ENCODE measurements at regions not wholly inside any gene's neighbourhood (a gene's known extent, or its start where the extent isn't known, plus 50 kb on each side); places are given as distances from the start of the nearest gene placed in this dataset.

DNA sequence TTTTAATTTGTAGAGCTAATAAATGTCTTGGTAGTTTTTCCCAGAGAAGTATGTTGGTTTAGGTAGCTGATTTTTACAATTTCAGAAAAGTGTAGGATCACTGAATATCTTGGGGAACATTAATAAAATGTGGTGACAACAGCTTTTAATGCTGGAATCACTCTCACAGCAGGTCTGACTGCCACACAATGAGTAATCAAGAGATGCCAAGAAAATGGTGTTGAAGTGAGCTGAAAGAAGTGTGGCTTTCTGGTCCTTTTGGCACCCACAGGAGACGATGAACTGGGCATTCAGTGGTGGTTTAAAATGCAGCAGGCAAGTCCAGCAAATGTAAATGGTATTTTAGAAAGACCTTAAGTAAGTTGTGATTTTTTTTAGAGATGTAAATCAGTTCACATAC lies 175.8 kb downstream of the CBLN2 start:
- no peak for DNase-seq (ENCODE audit: low read depth in 4 of 4, low spot score in 2 of 4)

DNA sequence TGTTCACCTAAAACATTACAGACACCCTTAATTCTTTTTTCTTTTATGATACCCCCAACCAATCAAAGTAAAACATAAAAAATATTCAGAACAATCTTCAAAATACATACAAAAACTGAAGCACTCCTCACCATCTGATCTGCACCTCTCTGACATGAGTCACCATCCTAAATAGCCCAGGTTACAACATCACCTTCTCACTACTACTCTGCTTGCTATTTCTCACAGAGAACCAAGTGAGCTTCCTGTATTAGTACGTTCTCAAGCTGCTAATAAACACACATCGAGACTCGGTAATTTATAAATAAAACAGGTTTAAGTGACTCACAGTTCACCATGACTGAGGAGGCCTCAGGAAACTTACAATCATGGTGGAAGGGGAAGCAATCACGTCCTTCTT lies 183.5 kb downstream of the CBLN2 start:
- no peak for DNase-seq (ENCODE audit: low read depth in 4 of 4, low spot score in 2 of 4)

DNA sequence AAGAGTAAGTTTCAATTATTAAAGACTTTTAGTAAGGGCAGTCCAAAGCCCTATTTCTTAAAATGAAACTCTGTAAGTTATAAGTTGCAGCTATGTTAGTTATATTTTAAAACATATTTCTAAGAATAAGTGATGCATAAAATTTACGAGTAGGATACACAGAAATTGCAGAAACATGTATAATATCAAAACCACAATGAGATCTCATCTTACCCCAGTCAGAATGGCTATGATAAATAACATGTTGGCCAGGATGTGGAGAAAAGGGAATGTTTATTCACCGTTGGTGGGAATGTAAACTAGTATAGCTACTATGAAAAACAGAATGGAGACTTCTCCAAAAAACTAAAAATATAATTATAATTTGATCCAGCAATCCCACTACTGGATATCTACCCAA lies 201.2 kb downstream of the CBLN2 start:
- DNase-seq (ENCODE audit: low read depth in 4 of 4, low spot score in 2 of 4): no peak

DNA sequence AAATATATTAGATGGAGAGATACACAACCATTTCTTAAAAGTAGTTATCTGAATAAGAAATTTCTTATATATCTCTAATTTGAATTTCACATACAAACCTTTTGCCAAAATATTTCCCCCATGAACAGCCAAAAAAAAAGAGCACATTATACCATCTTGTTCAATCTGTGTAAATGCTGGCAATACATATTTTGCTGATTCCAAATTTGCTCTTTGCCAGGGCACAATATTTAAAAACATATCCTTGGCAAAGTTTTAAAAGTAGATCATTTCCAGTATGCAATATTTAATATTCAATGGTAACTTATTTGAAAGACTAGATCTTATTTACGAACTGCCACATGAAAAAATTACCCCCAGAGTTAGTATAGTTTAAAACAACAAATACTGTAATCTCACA lies 204.2 kb downstream of the CBLN2 start:
- DNase-seq (ENCODE audit: low read depth in 4 of 4, low spot score in 2 of 4): no peak

DNA sequence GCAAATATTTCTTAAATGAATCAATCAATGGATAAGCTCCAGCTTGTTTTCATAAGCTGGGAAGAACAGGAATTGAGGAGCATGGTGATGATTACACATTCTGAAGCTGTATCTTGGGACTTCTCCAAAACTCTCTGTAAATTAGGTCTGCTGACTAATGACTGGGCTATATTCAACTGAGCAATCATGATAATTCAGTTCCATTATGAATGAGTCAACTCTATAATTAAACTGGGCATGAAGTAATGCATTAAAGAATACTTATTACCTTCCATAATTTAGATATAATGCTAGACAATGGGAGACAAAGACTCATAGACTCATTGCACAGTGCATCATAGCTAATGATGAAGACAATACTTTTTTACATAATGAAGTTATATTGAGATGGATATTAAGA lies 207.4 kb downstream of the CBLN2 start:
- DNase-seq (ENCODE audit: low read depth in 4 of 4, low spot score in 2 of 4): no peak

GRCh38 chr18:72329533-72329932 lies 214.6 kb downstream of the CBLN2 start:
- no peak for DNase-seq (ENCODE audit: low read depth in 4 of 4, low spot score in 2 of 4)

- DNase-seq (ENCODE audit: low read depth in 4 of 4, low spot score in 2 of 4): no peak
These were observed 218.8 kb downstream of the CBLN2 start for GRCh38 chr18:72325307-72325706.

DNA sequence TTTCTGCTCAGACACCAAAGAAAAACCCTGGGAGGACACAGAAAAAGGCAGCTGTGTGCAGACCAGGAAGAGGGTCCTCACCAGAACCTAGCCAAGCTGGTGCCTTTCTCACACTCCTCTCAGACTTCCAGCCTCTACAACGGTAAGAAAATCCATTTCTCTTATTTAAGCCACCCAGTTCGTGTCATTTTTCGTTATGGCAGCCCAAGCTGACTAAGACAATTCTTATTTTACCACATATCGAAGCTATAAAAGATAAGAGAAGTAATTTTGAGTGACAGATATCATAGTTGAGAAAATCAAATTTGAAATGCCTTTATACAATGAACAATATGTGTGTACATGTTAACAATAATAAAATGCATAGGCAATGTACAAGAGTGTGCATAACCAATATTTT lies 219.5 kb downstream of the CBLN2 start:
- DNase-seq (ENCODE audit: low read depth in 4 of 4, low spot score in 2 of 4): no peak

GRCh38 chr18:72316497-72316896 lies 227.6 kb downstream of the CBLN2 start:
- no peak for DNase-seq (ENCODE audit: low read depth in 4 of 4, low spot score in 2 of 4)

- no peak for DNase-seq (ENCODE audit: low read depth in 4 of 4, low spot score in 2 of 4)
These were observed 260.8 kb downstream of the CBLN2 start for GRCh38 chr18:72283148-72283925.

GRCh38 chr18:72273025-72273424 lies 271.1 kb downstream of the CBLN2 start:
- no peak for DNase-seq (ENCODE audit: low read depth in 4 of 4, low spot score in 2 of 4)

DNA sequence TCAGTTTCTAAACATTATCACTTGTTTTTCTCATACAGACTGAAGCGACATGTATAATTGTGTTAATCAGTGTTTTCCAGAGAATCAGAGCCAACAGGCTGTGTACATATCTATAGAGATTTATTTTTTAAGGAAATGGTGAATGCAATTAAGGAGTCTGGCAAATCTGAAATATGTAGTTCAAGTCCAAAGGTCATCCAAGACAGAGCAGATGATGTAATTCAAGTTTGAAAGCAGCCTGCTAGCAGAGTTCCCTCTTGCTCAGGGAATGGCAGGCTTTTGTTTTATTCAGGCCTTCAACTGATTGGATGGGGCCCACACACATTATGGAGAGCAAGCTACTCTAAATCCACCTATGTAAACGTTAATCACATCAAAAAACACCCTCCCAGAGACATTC lies 282.6 kb downstream of the CBLN2 start:
- DNase-seq (ENCODE audit: low read depth in 4 of 4, low spot score in 2 of 4): peak in 1 of 4 donors; percentile 40

GRCh38 chr18:72246076-72246475 lies 298.1 kb downstream of the CBLN2 start:
- no peak for DNase-seq (ENCODE audit: low read depth in 4 of 4, low spot score in 2 of 4)

DNA sequence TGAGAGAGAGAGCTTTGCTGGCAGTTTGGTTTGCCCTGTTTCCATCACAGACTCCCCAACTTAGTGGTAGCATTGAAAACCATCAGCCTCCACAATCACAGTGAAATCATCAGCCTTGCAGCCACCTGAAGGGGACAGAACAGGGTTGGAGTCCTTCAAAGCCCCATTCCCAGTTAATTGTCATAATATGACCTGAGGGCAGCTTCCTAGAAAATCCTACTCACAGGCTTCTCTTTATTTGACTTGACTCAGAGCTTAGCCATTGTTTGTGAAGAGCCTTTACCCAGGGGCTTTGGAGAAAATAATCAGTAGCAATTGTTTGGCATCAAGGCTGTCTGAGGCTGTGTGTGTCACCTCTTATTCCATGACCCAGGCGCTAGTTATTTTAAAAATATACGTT lies 308.7 kb downstream of the CBLN2 start:
- no peak for DNase-seq (ENCODE audit: low read depth in 4 of 4, low spot score in 2 of 4)

DNA sequence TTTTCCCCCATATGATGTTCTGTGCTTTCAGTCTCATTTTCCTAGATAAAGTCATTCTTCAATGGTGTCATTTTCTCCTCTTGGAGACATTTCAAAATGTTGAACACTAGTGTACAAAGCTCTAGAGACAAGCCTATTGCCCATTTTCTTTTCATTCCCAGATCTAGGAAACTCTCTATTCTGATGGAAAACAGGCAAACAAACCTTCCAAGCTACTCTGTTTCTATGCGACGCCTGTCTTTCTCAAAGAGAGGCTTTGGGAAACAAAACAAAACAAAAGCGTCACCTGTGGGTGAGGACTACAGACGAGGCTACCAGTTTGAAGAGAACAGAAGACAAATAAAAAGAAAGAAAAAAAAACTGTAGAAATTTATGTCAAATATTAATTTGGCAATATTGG lies 311.0 kb downstream of the CBLN2 start:
- no peak for DNase-seq (ENCODE audit: low read depth in 4 of 4, low spot score in 2 of 4)

DNA sequence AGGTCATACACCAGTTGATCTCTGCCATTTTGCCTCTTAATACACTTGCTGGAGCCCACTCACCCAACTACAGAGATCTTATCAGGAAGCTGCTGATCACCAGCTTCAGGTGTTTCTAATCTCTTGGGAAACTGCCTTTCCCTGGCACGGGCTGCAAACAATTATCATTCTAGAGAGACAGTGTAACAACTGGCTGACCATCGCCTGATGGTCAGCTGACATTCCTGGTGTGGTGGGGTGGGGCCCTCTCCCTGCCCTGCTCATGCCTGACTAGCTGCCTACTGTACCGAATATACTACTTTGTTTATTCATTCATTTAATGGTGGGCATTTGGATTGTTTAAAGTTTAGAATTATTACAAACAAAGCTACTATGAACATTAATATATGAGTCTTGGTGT lies 311.5 kb downstream of the CBLN2 start:
- DNase-seq (ENCODE audit: low read depth in 4 of 4, low spot score in 2 of 4): no peak

DNA sequence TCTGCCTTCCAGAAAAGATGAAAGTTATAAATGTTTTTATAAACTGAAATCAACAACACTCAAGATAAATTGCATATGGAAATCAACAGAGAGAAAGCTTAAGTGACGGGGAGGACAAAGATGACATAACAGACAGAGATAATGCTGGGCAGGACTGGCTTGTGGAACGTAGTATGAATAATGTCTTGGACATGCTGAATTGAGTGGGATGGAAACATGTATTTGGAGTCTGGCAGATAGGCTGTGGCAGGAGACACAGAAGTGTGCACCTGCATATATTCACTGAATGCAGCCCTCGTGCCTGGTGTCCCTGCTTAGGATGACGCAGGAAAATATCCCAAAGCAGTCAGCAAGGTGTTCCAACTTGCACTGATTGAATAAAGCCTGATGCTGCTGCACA lies 318.2 kb downstream of the CBLN2 start:
- no peak for DNase-seq (ENCODE audit: low read depth in 4 of 4, low spot score in 2 of 4)

GRCh38 chr18:72223733-72224132 lies 320.4 kb downstream of the CBLN2 start:
- DNase-seq (ENCODE audit: low read depth in 4 of 4, low spot score in 2 of 4): no peak

- no peak for DNase-seq (ENCODE audit: low read depth in 4 of 4, low spot score in 2 of 4)
These were observed 335.0 kb downstream of the CBLN2 start for GRCh38 chr18:72208920-72209676.

- DNase-seq (ENCODE audit: low read depth in 4 of 4, low spot score in 2 of 4): no peak
These were observed 336.9 kb downstream of the CBLN2 start for GRCh38 chr18:72207280-72207679.

- no peak for DNase-seq (ENCODE audit: low read depth in 4 of 4, low spot score in 2 of 4)
These were observed 337.3 kb downstream of the CBLN2 start for GRCh38 chr18:72206814-72207213.

DNA sequence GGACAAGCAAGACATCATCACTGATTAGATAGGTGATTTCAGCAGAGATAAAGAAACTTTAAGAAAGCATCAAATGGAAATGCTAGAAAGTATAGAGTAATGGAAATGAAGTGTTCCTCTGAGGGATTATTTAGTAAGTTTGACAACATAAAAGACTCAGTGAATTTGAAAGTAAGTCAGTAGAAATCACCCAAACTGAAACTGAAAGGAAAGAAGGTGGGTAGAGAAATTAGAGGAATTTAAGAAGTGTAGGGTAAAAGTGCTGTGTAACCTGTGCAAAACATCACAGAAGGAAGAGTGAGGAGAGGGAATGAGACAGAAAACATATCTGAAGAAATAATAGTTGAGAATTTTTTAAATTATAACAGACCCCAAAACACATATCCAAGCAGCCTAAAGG lies 343.1 kb downstream of the CBLN2 start:
- no peak for DNase-seq (ENCODE audit: low read depth in 4 of 4, low spot score in 2 of 4)

All from left renal cortex interstitium (tissue), 4 donors.